Right lobe of liver (tissue), 6 donors: ENCODE measurements at regions not wholly inside any gene's neighbourhood (a gene's known extent, or its start where the extent isn't known, plus 50 kb on each side); places are given as distances from the start of the nearest gene placed in this dataset.

ENCODE experiments used
- ATAC-seq, 4 donors: fragments of 200-7000 bp; cut with Tn5 transposase; one replicate each; pipeline ENCODE4 v1.9.1; 2020; ENCODE audit warnings: mild to moderate bottlenecking in 4 of 4, moderate library complexity in 4 of 4
- DNase-seq, 3 donors: peaks; one replicate each; pipeline ENCODE4 v3.0.0-alpha.2; 2020
- H3K27ac ChIP-seq, 3 donors: fragments of 200-600 bp; one replicate each; pipeline ENCODE4 v1.8.0; 2022
- H3K27me3 ChIP-seq, 2 donors: fragments of 200-600 bp; one replicate each; pipeline ENCODE4 v1.8.0; 2022
- H3K36me3 ChIP-seq, 4 donors: fragments of 200-600 bp; sonication (generic) in 1 of 4; one replicate each; pipeline versions ENCODE4 v1.5.1 to v1.8.0; 2017 to 2022; ENCODE audit warnings: control low read depth in 1 of 4
- H3K4me1 ChIP-seq, 4 donors: fragments of 200-600 bp; sonication (generic) in 1 of 4; one replicate each; pipeline versions ENCODE4 v1.5.1 to v1.8.0; 2017 to 2022; ENCODE audit warnings: control low read depth in 1 of 4
- H3K4me3 ChIP-seq, 3 donors: fragments of 200-600 bp; one replicate each; pipeline ENCODE4 v1.8.0; 2022
- H3K9me3 ChIP-seq, 4 donors: fragments of 200-600 bp; sonication (generic) in 1 of 4; one replicate each; pipeline versions ENCODE4 v1.5.1 to v1.8.0; 2017 to 2022; ENCODE audit warnings: control low read depth in 1 of 4
- CTCF ChIP-seq, 4 donors: fragments of 200-600 bp in 3 of 4; fragments of 450-650 bp in 1 of 4; IDR thresholded peaks; one replicate each; pipeline versions ENCODE4 v1.5.1 to v1.8.0; 2016 to 2022; ENCODE audit warnings: antibody characterized with exemption in 4 of 4, mild to moderate bottlenecking in 2 of 4
- POLR2A ChIP-seq: fragments of 450-650 bp; IDR thresholded peaks from one replicate; pipeline ENCODE4 v1.6.1; 2017; ENCODE audit warnings: antibody characterized with exemption, mild to moderate bottlenecking
- WGBS: methylation state at CpG from one replicate; pipeline ENCODE4 v1.1.6; 2018; ENCODE audit warnings: low coverage, low lambda C conversion rate; ENCODE audit not compliant: insufficient coverage; ENCODE audit errors: missing lambda C conversion rate; 5-methylcytosine and 5-hydroxymethylcytosine counted together
- intact Hi-C, 2 donors: fragments of 100-400 bp; cut with DNase I; formaldehyde crosslinking; loops; one replicate each; pipeline versions ENCODE4 v1.11.2 to v1.14.1; 2022
- donor health status: DM: no; HTN: yes; CAD: no.
- donor health status: DM: no; HTN: no; CAD: no.
- donor health status: DM: no; HTN: no; CAD: no.
- donor health status: DM: no; HTN: yes; CAD: no.
- donor health status: DM: no; HTN: yes; CAD: no.

DNA sequence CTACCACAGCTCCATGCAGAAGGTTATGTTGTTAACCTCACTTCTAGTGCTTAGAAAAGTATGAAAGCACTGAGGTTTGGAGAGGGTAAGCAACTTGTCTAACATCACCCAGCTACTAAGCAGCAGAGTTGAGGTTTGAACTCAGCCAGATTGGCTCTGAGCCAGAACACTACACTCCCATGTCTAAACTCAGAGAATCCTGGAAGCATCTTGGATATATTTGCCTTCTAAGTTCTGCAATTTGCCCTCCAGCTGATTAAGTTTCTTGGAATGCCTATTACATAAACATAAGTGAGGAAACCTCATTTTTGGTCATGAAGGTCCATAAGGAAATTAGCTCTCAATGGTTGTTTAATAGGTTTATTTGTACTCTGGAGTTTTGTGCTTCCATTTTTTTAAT lies 78.1 kb upstream of the PHYHIPL start:
- H3K27ac ChIP-seq, result no peak overlapping the region
- no peak for DNase-seq

DNA sequence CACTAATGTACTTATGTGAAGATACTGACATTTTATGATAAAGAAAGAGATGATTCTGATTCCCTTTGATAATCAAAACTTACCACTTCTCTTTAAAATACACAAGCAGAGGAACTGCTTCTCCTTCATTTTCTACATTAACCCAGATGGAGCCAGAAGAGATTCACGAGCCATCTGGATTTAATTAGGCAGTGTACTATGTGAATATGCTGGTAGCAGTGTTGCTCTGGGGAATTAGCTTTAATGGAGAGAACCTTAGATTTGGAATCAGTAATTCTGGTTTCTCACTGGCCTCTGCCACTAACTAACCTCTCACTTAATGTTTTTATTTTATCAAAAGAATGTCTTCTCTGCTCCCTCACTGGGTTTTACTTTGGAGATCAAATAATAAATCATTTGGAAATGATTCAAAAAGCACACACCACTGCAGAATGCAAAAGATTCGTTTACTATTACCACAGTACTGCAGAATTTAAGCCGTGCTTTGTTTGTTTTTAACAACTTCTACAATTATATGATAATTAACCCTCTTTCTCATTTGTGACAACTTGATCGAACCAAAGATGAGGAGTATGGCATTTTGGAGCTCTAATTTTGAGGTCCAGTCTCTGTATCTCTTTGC lies 77.5 kb upstream of the PHYHIPL start:
- DNase-seq (no peak), ATAC-seq (no peak)
- no peak overlapping the region for H3K4me3 ChIP-seq
- no peak overlapping the region for H3K27ac ChIP-seq
- no peaks in the 10 kb centered on the region for H3K36me3 ChIP-seq
- H3K9me3 ChIP-seq, result no peaks in the 10 kb centered on the region
- 48% methylated on average over 4 of the region's 4 CpGs for WGBS
- intact Hi-C loops, result no loop called here
- no peaks in the 10 kb centered on the region for H3K4me1 ChIP-seq
- no peaks in the 10 kb centered on the region for H3K27me3 ChIP-seq
- TF ChIP-seq CTCF (IDR thresholded peaks at IDR 0.05) (no peak), POLR2A (no peak)

More for the DNA sequence above, 78.1 kb upstream of the PHYHIPL start:
- Histone ChIP-seq H3K4me3 (no peak overlapping the region), H3K4me1 (no peaks in the 10 kb centered on the region), H3K36me3 (no peaks in the 10 kb centered on the region), H3K27me3 (no peaks in the 10 kb centered on the region), H3K9me3 (no peaks in the 10 kb centered on the region)
- intact Hi-C loops, result no loop called here
- TF ChIP-seq POLR2A, result no peak
- TF ChIP-seq CTCF (IDR thresholded peaks at IDR 0.05), result no peak
- no peak for ATAC-seq

DNA sequence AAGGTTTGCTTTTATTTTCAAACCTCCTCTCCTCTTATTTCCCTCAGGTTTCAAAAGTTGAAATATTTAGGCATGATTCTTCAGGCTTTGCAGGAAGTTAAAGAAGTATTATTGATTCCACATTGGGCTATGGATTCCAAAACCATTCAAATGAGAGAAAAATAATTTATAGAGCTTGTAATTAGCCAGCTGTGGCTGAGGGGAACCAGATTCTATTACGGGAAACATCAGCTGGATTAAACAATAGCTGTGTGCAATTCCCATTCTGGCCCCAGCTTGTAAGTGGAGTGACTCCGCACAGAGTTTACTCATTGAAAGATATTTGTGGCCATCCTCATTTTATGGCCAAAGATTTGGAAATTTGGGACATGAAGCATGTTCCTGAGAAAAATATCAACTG lies 77.0 kb upstream of the PHYHIPL start:
- Histone ChIP-seq H3K9me3 (no peaks in the 10 kb centered on the region), H3K4me1 (no peaks in the 10 kb centered on the region), H3K27ac (no peak overlapping the region), H3K4me3 (no peak overlapping the region), H3K27me3 (no peaks in the 10 kb centered on the region), H3K36me3 (no peaks in the 10 kb centered on the region)
- DNase-seq (no peak), ATAC-seq (no peak)
- intact Hi-C loops, result no loop called here
- 80% methylated on average over 2 of the region's 2 CpGs for whole genome bisulfite sequencing
- TF ChIP-seq CTCF (IDR thresholded peaks at IDR 0.05) (no peak), POLR2A (no peak)

DNA sequence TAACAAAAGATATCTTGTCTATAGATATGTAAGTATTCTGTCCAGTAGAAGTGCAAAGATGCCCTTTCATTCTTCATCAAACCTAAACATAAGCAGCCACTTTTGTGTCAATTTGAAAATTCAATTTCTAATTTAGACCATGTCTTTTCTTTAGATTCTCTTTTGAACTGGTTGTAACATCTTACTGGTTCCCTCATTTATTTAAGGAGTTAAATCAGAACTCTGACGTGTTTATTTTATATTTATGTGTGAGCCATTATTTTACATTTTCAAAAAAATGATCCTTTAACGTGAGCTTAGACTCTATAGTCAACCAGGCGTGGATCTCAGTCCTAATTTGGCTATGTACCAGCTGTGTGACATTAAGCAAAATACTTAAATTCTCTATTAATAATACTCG lies 74.0 kb upstream of the PHYHIPL start:
- DNase-seq, result no peak
- TF ChIP-seq POLR2A (no peak), CTCF (IDR thresholded peaks at IDR 0.05) (no peak)
- no peak overlapping the region for H3K4me3 ChIP-seq
- H3K4me1 ChIP-seq, result peaks cover 0 to 5% (median 0%) of the 10 kb centered on the region in 4 donors
- H3K36me3 ChIP-seq, result no peaks in the 10 kb centered on the region
- H3K27me3 ChIP-seq, result no peaks in the 10 kb centered on the region
- no peaks in the 10 kb centered on the region for H3K9me3 ChIP-seq
- intact Hi-C loops, result no loop called here
- H3K27ac ChIP-seq, result no peak overlapping the region
- 75% methylated on average over 4 of the region's 4 CpGs for WGBS
- no peak for ATAC-seq

GRCh38 chr10:59104186-59104585 lies 72.3 kb upstream of the PHYHIPL start:
- no peaks in the 10 kb centered on the region for H3K36me3 ChIP-seq
- peaks cover 0 to 16% (median 5%) of the 10 kb centered on the region in 4 donors for H3K4me1 ChIP-seq
- ATAC-seq (no peak), DNase-seq (no peak)
- no peak overlapping the region for H3K4me3 ChIP-seq
- no peak overlapping the region for H3K27ac ChIP-seq
- H3K27me3 ChIP-seq, result no peaks in the 10 kb centered on the region
- TF ChIP-seq CTCF (IDR thresholded peaks at IDR 0.05) (no peak), POLR2A (no peak)
- intact Hi-C loops, result no loop called here
- WGBS, result 84% methylated on average over 4 of the region's 4 CpGs
- H3K9me3 ChIP-seq, result no peaks in the 10 kb centered on the region
